Uterus (tissue), 3 donors: ENCODE measurements at regions not wholly inside any gene's neighbourhood (a gene's known extent, or its start where the extent isn't known, plus 50 kb on each side); places are given as distances from the start of the nearest gene placed in this dataset.
A peak's percentile ranks its signal among the peaks of the same experiment; 100 is the strongest.

ENCODE experiments used
- DNase-seq, 2 donors: peaks; one replicate each; pipeline ENCODE4 v3.0.0-alpha.2; 2019 to 2020
- H3K27ac ChIP-seq, 2 donors: fragments of 200-600 bp; sonication (generic); 1 replicate in 1 of 2; 2 replicates in 1 of 2; pipeline ENCODE4 v1.5.1; 2016 to 2018
- H3K27me3 ChIP-seq, 2 donors: fragments of 200-600 bp; sonication (generic); one replicate each; pipeline ENCODE4 v1.5.1; 2018 to 2019; ENCODE audit warnings: control low read depth in 1 of 2
- H3K36me3 ChIP-seq, 2 donors: fragments of 200-600 bp; sonication (generic); one replicate each; pipeline ENCODE4 v1.5.1; 2019; ENCODE audit warnings: control low read depth in 1 of 2
- H3K4me1 ChIP-seq, 2 donors: fragments of 200-600 bp; sonication (generic); one replicate each; pipeline ENCODE4 v1.5.1; 2018 to 2019; ENCODE audit warnings: control low read depth in 1 of 2
- H3K4me3 ChIP-seq, 2 donors: fragments of 200-600 bp; sonication (generic); 1 replicate in 1 of 2; 2 replicates in 1 of 2; pipeline ENCODE4 v1.5.1; 2018 to 2019; ENCODE audit warnings: mild to moderate bottlenecking in 1 of 2
- H3K9me3 ChIP-seq, 2 donors: fragments of 200-600 bp; sonication (generic); one replicate each; pipeline ENCODE4 v1.5.1; 2019; ENCODE audit warnings: control low read depth in 1 of 2
- POLR2A ChIP-seq, 2 donors: fragments of 450-650 bp; IDR thresholded peaks; one replicate each; pipeline ENCODE4 v1.6.1; 2016; ENCODE audit warnings: antibody characterized with exemption in 2 of 2, mild to moderate bottlenecking in 1 of 2, moderate library complexity in 1 of 2
- intact Hi-C: fragments of 100-400 bp; cut with DNase I; formaldehyde crosslinking; loops from one replicate; pipeline ENCODE4 v1.15.1; 2023; ENCODE audit warnings: low total_unique reads
- TF ChIP-seq, protein P1 (sequence below), 4 experiments: fragments of 200-600 bp in 2 of 4; fragments of 450-650 bp in 2 of 4; sonication (generic) in 2 of 4; IDR thresholded peaks; one replicate each; pipeline ENCODE4 v1.5.1; 2016 to 2019; ENCODE audit warnings: antibody characterized with exemption in 4 of 4, mild to moderate bottlenecking in 2 of 4, moderate library complexity in 1 of 4
- donor health status: DM: yes; HTN: yes; CAD: no.

DNA sequence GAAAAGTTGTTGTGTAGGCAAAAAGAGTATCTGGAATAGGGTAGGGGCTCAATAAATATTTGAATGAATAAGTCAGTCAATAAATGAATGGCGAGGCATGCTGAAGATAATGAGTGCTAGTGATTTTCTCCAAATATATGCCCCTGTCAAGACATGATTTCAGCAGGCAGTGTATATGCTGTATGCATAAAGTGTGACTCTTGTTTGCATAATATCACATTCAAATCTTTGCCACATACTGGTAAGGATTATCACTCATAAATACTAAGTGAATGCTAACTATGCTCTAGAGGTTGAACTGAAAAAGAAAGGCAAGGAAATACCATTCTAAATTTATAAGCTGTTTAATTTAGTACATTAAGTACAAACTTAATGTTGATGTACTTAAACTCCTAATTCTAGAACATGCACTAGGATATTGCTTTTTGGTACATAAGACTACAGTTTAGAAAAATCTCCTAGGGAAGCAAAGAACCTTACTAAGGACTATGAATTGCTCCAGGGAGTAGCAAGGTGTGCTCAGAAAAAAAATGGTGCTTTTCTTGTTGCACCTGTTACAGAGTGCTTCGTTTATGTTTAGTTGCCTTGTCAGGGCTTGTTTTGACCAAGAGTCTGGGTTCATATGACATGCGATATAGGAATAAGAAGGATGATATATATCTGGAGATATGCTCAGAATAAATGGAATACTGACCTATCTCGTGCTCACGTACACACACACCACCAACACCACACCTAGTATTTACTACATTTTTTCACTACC, 224.0 kb upstream of the TANK start:
- intact Hi-C loops, result no loop called here
- no peak overlapping the region for H3K27ac ChIP-seq
- TF ChIP-seq, protein P1, sequence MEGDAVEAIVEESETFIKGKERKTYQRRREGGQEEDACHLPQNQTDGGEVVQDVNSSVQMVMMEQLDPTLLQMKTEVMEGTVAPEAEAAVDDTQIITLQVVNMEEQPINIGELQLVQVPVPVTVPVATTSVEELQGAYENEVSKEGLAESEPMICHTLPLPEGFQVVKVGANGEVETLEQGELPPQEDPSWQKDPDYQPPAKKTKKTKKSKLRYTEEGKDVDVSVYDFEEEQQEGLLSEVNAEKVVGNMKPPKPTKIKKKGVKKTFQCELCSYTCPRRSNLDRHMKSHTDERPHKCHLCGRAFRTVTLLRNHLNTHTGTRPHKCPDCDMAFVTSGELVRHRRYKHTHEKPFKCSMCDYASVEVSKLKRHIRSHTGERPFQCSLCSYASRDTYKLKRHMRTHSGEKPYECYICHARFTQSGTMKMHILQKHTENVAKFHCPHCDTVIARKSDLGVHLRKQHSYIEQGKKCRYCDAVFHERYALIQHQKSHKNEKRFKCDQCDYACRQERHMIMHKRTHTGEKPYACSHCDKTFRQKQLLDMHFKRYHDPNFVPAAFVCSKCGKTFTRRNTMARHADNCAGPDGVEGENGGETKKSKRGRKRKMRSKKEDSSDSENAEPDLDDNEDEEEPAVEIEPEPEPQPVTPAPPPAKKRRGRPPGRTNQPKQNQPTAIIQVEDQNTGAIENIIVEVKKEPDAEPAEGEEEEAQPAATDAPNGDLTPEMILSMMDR (IDR thresholded peaks at IDR 0.05), result no peak
- no peak for TF ChIP-seq POLR2A (IDR thresholded peaks at IDR 0.05)
- no peaks in the 10 kb centered on the region for H3K9me3 ChIP-seq
- H3K4me3 ChIP-seq, result no peak overlapping the region
- H3K27me3 ChIP-seq, result no peaks in the 10 kb centered on the region
- DNase-seq, result no peak
- peaks cover 0 to 4% of the 10 kb centered on the region in 2 donors for H3K4me1 ChIP-seq
- no peaks in the 10 kb centered on the region for H3K36me3 ChIP-seq

- H3K27ac ChIP-seq, result peak overlapping the region in 1 of 2 donors; percentile 14
- no peak for TF ChIP-seq POLR2A (IDR thresholded peaks at IDR 0.05)
- TF ChIP-seq, protein P1 (IDR thresholded peaks at IDR 0.05), result no peak
- no peaks in the 10 kb centered on the region for H3K9me3 ChIP-seq
- H3K36me3 ChIP-seq, result no peaks in the 10 kb centered on the region
- H3K4me3 ChIP-seq, result no peak overlapping the region
- no peaks in the 10 kb centered on the region for H3K27me3 ChIP-seq
- DNase-seq, result no peak
- intact Hi-C loops, result no loop called here
- H3K4me1 ChIP-seq, result peaks cover 0 to 5% of the 10 kb centered on the region in 2 donors
Observed at GRCh38 chr2:160940271-160940670, 220.0 kb upstream of the TANK start.

GRCh38 chr2:160940699-160941098, 219.5 kb upstream of the TANK start:
- intact Hi-C loops, result no loop called here
- DNase-seq, result no peak
- peaks cover 0 to 5% of the 10 kb centered on the region in 2 donors for H3K4me1 ChIP-seq

GRCh38 chr2:160941290-160941846, 218.9 kb upstream of the TANK start:
- Histone ChIP-seq H3K9me3 (no peaks in the 10 kb centered on the region), H3K27me3 (no peaks in the 10 kb centered on the region), H3K27ac (peak overlapping the region in 1 of 2 donors; percentile 14), H3K4me1 (peaks cover 0 to 5% of the 10 kb centered on the region in 2 donors), H3K36me3 (no peaks in the 10 kb centered on the region), H3K4me3 (no peak overlapping the region)
- DNase-seq, result no peak
- intact Hi-C loops, result no loop called here
- TF ChIP-seq, protein P1 (IDR thresholded peaks at IDR 0.05), result no peak
- TF ChIP-seq POLR2A (IDR thresholded peaks at IDR 0.05), result no peak

More at GRCh38 chr2:160940699-160941098, 219.5 kb upstream of the TANK start:
- TF ChIP-seq, protein P1 (IDR thresholded peaks at IDR 0.05), result no peak
- TF ChIP-seq POLR2A (IDR thresholded peaks at IDR 0.05), result no peak
- Histone ChIP-seq H3K4me3 (no peak overlapping the region), H3K27ac (peak overlapping the region in 1 of 2 donors; percentile 14), H3K36me3 (no peaks in the 10 kb centered on the region), H3K27me3 (no peaks in the 10 kb centered on the region), H3K9me3 (no peaks in the 10 kb centered on the region)

DNA sequence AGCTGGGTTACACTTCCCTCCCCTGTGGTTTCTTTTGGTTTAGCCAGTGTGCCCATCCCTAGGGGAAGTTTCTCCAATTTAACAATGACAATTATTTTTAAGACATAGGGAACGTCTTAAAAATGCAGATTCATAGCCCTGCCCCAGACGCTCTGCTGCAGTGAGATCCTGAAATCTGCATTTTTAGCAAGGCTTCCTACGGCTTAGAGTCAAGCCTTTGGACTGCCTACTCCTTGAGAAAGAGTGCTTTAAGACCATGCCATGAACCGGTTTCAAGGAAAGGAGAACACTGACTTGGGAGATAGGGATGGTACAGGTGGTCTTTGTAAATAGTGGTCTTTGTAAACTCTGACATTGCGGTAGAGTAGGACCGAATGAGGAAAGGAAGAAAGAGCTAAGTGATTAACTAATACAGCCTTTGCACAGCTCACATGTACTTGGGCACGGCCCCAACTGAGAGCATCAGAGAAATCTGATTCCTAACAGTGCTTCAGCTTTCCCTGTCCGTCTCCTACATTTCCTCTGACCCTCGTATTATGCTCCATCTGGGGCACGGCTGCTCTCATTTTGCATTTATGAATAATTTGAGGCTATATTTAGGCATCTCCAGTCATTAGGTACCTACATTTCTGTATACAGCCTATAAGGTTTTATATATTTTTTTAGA, 217.6 kb upstream of the TANK start:
- no peaks in the 10 kb centered on the region for H3K36me3 ChIP-seq
- H3K27me3 ChIP-seq, result no peaks in the 10 kb centered on the region
- no peak overlapping the region for H3K27ac ChIP-seq
- DNase-seq, result no peak
- TF ChIP-seq, protein P1 (IDR thresholded peaks at IDR 0.05), result no peak
- no peak for TF ChIP-seq POLR2A (IDR thresholded peaks at IDR 0.05)
- H3K4me3 ChIP-seq, result no peak overlapping the region
- H3K4me1 ChIP-seq, result peaks cover 0 to 5% of the 10 kb centered on the region in 2 donors
- no peaks in the 10 kb centered on the region for H3K9me3 ChIP-seq
- intact Hi-C loops, result no loop called here
